H9 (cell line): ENCODE measurements at regions not wholly inside any gene's neighbourhood (a gene's known extent, or its start where the extent isn't known, plus 50 kb on each side); places are given as distances from the start of the nearest gene placed in this dataset.

Experiments used
- DNase-seq: peaks from one replicate; pipeline ENCODE4 v3.0.0-alpha.2; 2017
- H2AFZ ChIP-seq: one replicate; pipeline ENCODE4 v1.6.1; 2013; ENCODE audit warnings: mild to moderate bottlenecking, low read length, control low read depth, moderate library complexity
- H2AK5ac ChIP-seq: 2 replicates; pipeline ENCODE4 v1.6.1; 2013; ENCODE audit warnings: low read length, control low read depth, mixed read lengths; ENCODE audit not compliant: insufficient read length
- H2BK120ac ChIP-seq: one replicate; pipeline ENCODE4 v1.6.1; 2013; ENCODE audit warnings: low read depth, mild to moderate bottlenecking, low read length, control low read depth, inconsistent platforms; ENCODE audit not compliant: poor library complexity, severe bottlenecking
- H2BK12ac ChIP-seq: 2 replicates; pipeline ENCODE4 v1.6.1; 2013; ENCODE audit warnings: low read length, control low read depth, mixed read lengths, low read depth; ENCODE audit not compliant: insufficient read length
- H2BK15ac ChIP-seq: 2 replicates; pipeline ENCODE4 v1.6.1; 2013; ENCODE audit warnings: low read depth, low read length, control low read depth
- H2BK20ac ChIP-seq: one replicate; pipeline ENCODE4 v1.6.1; 2013; ENCODE audit warnings: low read depth, mild to moderate bottlenecking, low read length, control low read depth, inconsistent platforms; ENCODE audit not compliant: poor library complexity, severe bottlenecking
- H2BK5ac ChIP-seq: 2 replicates; pipeline ENCODE4 v1.6.1; 2013; ENCODE audit warnings: low read length, control low read depth, mixed read lengths; ENCODE audit not compliant: insufficient read length
- H3K14ac ChIP-seq: 2 replicates; pipeline ENCODE4 v1.6.1; 2013; ENCODE audit warnings: low read length, control low read depth; ENCODE audit not compliant: insufficient read depth
- H3K18ac ChIP-seq: 2 replicates; pipeline ENCODE4 v1.6.1; 2013; ENCODE audit warnings: low read depth, mild to moderate bottlenecking, mixed read lengths, low read length, control low read depth; ENCODE audit not compliant: insufficient read length
- H3K23ac ChIP-seq: 2 replicates; pipeline ENCODE4 v1.6.1; 2013; ENCODE audit warnings: low read length, control low read depth, mixed read lengths, low read depth; ENCODE audit not compliant: insufficient read length
- H3K23me2 ChIP-seq: 2 replicates; pipeline ENCODE4 v1.6.1; 2013; ENCODE audit warnings: low read depth, mild to moderate bottlenecking, mixed read lengths, low read length, control low read depth; ENCODE audit not compliant: insufficient read length, poor library complexity, severe bottlenecking
- H3K27ac ChIP-seq: 2 replicates; pipeline ENCODE4 v1.5.1; 2013; ENCODE audit warnings: low read length, control low read depth, mixed read lengths, low read depth; ENCODE audit not compliant: insufficient read length
- H3K27me3 ChIP-seq: 2 replicates; pipeline ENCODE4 v1.6.1; 2013; ENCODE audit warnings: low read length, control low read depth, inconsistent platforms; ENCODE audit not compliant: insufficient read depth
- H3K4ac ChIP-seq: 2 replicates; pipeline ENCODE4 v1.6.1; 2013; ENCODE audit warnings: low read depth, mild to moderate bottlenecking, control low read depth, inconsistent platforms, low read length, moderate library complexity
- H3K4me1 ChIP-seq: 2 replicates; pipeline ENCODE4 v1.6.1; 2013; ENCODE audit warnings: low read length, control low read depth, inconsistent platforms; ENCODE audit not compliant: insufficient read depth
- H3K4me2 ChIP-seq: 2 replicates; pipeline ENCODE4 v1.6.1; 2013; ENCODE audit warnings: low read length, control low read depth, mixed read lengths; ENCODE audit not compliant: insufficient read length, insufficient read depth
- H3K56ac ChIP-seq: 2 replicates; pipeline ENCODE4 v1.6.1; 2013; ENCODE audit warnings: low read depth, mild to moderate bottlenecking, mixed read lengths, low read length, control low read depth; ENCODE audit not compliant: insufficient read length
- H3K79me1 ChIP-seq: 2 replicates; pipeline ENCODE4 v1.6.1; 2013; ENCODE audit warnings: low read depth, mild to moderate bottlenecking, moderate library complexity, low read length, control low read depth, inconsistent platforms; ENCODE audit not compliant: insufficient read depth, poor library complexity, severe bottlenecking
- H3K79me2 ChIP-seq: 2 replicates; pipeline ENCODE4 v1.6.1; 2013; ENCODE audit warnings: low read length, control low read depth, inconsistent platforms; ENCODE audit not compliant: insufficient read depth
- H3K9ac ChIP-seq: 2 replicates; pipeline ENCODE4 v1.6.1; 2013; ENCODE audit warnings: low read length, control low read depth, mixed read lengths; ENCODE audit not compliant: insufficient read length; ENCODE audit errors: extremely low read depth
- H3K9me3 ChIP-seq: one replicate; pipeline ENCODE4 v1.6.1; 2013; ENCODE audit warnings: low read depth, low read length, inconsistent platforms; ENCODE audit not compliant: control insufficient read depth
- H3T11ph ChIP-seq: one replicate; pipeline ENCODE4 v1.6.1; 2013; ENCODE audit warnings: mild to moderate bottlenecking, low read length, control low read depth, inconsistent platforms
- H4K20me1 ChIP-seq: one replicate; pipeline ENCODE4 v1.6.1; 2013; ENCODE audit not compliant: control insufficient read depth, insufficient read length, insufficient read depth
- H4K5ac ChIP-seq: 2 replicates; pipeline ENCODE4 v1.6.1; 2013; ENCODE audit warnings: low read depth, mild to moderate bottlenecking, mixed read lengths, low read length, control low read depth; ENCODE audit not compliant: insufficient read length
- H4K8ac ChIP-seq: replicated peaks from 2 replicates; pipeline ENCODE4 v1.6.1; 2013; ENCODE audit warnings: low read length, control low read depth, mixed read lengths, low read depth; ENCODE audit not compliant: insufficient read length
- H4K91ac ChIP-seq: 2 replicates; pipeline ENCODE4 v1.6.1; 2013; ENCODE audit warnings: low read depth, mild to moderate bottlenecking, moderate library complexity, mixed read lengths, low read length, control low read depth; ENCODE audit not compliant: insufficient read length
- H3K27ac Mint-ChIP-seq, 3 experiments: 2 replicates in 2 of 3; 3 replicates in 1 of 3; pipeline ENCODE4 v1.8.0; 2020 to 2021; ENCODE audit warnings: mixed read lengths in 3 of 3, mild to moderate bottlenecking in 1 of 3, moderate library complexity in 1 of 3
- H3K27me3 Mint-ChIP-seq: 2 replicates; pipeline ENCODE4 v1.8.0; 2021; ENCODE audit warnings: low read depth, mild to moderate bottlenecking, moderate library complexity, mixed read lengths
- H3K36me3 Mint-ChIP-seq, 3 experiments: 2 replicates in 2 of 3; 3 replicates in 1 of 3; pipeline ENCODE4 v1.8.0; 2020 to 2021; ENCODE audit warnings: low read depth in 3 of 3, mixed read lengths in 3 of 3; ENCODE audit not compliant: insufficient read depth in 1 of 3
- H3K4me1 Mint-ChIP-seq, 2 experiments: 2 replicates each; pipeline ENCODE4 v1.8.0; 2020; ENCODE audit warnings: mixed read lengths in 2 of 2
- H3K4me3 Mint-ChIP-seq, 2 experiments: 2 replicates in 1 of 2; 3 replicates in 1 of 2; pipeline ENCODE4 v1.8.0; 2020 to 2021; ENCODE audit warnings: mild to moderate bottlenecking in 2 of 2, mixed read lengths in 2 of 2, moderate library complexity in 1 of 2
- H3K9me3 Mint-ChIP-seq, 2 experiments: 2 replicates in 1 of 2; 3 replicates in 1 of 2; pipeline ENCODE4 v1.8.0; 2020; ENCODE audit warnings: mild to moderate bottlenecking in 2 of 2, mixed read lengths in 2 of 2, moderate library complexity in 1 of 2
- WGBS: extraction: QIAGEN DNeasy Blood & Tissue Kit; methylation state at CpG from one replicate; pipeline ENCODE4 v1.1.7; 2013; ENCODE audit warnings: missing lambda C conversion rate, low lambda C conversion rate, mixed read lengths; ENCODE audit not compliant: insufficient read length; ENCODE audit errors: extremely low coverage; 5-methylcytosine and 5-hydroxymethylcytosine counted together
- TF ChIP-seq, protein P1 (sequence below): fragments of 200-600 bp; sonication (generic); conservative IDR thresholded peaks from 3 replicates; pipeline ENCODE4 v1.8.0; 2021; ENCODE audit warnings: antibody characterized with exemption, mild to moderate bottlenecking

DNA sequence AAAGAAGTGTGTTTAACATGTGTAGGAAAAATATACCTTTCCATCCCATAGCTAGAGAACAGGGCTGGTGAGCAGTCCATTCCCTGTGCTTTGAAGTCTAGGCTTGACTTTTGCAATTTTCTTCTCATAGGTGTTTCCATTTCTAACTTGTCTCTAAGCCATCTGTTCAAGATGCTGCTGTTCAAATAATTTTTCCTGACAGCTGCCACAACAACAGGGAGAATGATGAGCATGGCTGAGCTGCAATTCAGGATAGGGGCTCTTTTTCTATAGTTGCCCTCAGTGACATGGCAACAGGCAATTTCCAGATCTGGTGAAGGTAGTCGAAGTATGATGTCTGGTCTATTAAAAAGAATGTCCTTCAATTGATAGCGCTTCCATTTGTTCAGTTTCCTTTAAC lies 103.0 kb upstream of the HS3ST5 start:
- Mint-ChIP-seq H3K9me3 (no peaks in the 10 kb centered on the region), H3K4me1 (peaks cover 31 to 37% of the 10 kb centered on the region in 2 experiments), H3K27me3 (no peaks in the 10 kb centered on the region), H3K4me3 (no peak overlapping the region), H3K36me3 (no peaks in the 10 kb centered on the region; a peak in 3 of 7 replicates), H3K27ac (no peak overlapping the region)
- H4K5ac ChIP-seq: no peak overlapping the region
- H2BK12ac ChIP-seq: no peak overlapping the region
- H3K79me2 ChIP-seq: no peaks in the 10 kb centered on the region
- no peaks in the 10 kb centered on the region for H3K27me3 ChIP-seq
- H2AFZ ChIP-seq: no peak overlapping the region
- no peaks in the 10 kb centered on the region for H3K9me3 ChIP-seq
- no peak overlapping the region for H3K56ac ChIP-seq
- no peak overlapping the region for H2AK5ac ChIP-seq
- no peaks in the 10 kb centered on the region for H4K20me1 ChIP-seq
- no peak overlapping the region for H3K27ac ChIP-seq
- no peak overlapping the region for H2BK5ac ChIP-seq
- H4K8ac ChIP-seq: no peak overlapping the region
- no peak overlapping the region for H3K4ac ChIP-seq
- H3K9ac ChIP-seq: no peak overlapping the region
- no CpG with 5 or more reads among the region's 2 CpGs for WGBS
- no peak overlapping the region for H3T11ph ChIP-seq
- H3K14ac ChIP-seq: no peak overlapping the region
- H4K91ac ChIP-seq: no peak overlapping the region
- TF ChIP-seq, protein P1, sequence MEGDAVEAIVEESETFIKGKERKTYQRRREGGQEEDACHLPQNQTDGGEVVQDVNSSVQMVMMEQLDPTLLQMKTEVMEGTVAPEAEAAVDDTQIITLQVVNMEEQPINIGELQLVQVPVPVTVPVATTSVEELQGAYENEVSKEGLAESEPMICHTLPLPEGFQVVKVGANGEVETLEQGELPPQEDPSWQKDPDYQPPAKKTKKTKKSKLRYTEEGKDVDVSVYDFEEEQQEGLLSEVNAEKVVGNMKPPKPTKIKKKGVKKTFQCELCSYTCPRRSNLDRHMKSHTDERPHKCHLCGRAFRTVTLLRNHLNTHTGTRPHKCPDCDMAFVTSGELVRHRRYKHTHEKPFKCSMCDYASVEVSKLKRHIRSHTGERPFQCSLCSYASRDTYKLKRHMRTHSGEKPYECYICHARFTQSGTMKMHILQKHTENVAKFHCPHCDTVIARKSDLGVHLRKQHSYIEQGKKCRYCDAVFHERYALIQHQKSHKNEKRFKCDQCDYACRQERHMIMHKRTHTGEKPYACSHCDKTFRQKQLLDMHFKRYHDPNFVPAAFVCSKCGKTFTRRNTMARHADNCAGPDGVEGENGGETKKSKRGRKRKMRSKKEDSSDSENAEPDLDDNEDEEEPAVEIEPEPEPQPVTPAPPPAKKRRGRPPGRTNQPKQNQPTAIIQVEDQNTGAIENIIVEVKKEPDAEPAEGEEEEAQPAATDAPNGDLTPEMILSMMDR: no peak
- no peak overlapping the region for H3K23ac ChIP-seq
- no peak for DNase-seq
- H3K79me1 ChIP-seq: no peaks in the 10 kb centered on the region
- H2BK120ac ChIP-seq: no peak overlapping the region
- no peak overlapping the region for H2BK15ac ChIP-seq
- no peaks in the 10 kb centered on the region for H3K23me2 ChIP-seq
- no peak overlapping the region for H3K18ac ChIP-seq
- no peak overlapping the region for H3K4me2 ChIP-seq
- H2BK20ac ChIP-seq: no peak overlapping the region
- no peaks in the 10 kb centered on the region; the same call in 1 of the 2 replicates for H3K4me1 ChIP-seq
